ENCODE measurements at regions not wholly inside any gene's neighbourhood (a gene's known extent, or its start where the extent isn't known, plus 50 kb on each side); places are given as distances from the start of the nearest gene placed in this dataset.

GRCh38 chr2:19031642-19032041, 326.8 kb downstream of the OSR1 start:
- DNase-seq (ENCODE audit: low read depth): no peak
- TF ChIP-seq, protein P1, sequence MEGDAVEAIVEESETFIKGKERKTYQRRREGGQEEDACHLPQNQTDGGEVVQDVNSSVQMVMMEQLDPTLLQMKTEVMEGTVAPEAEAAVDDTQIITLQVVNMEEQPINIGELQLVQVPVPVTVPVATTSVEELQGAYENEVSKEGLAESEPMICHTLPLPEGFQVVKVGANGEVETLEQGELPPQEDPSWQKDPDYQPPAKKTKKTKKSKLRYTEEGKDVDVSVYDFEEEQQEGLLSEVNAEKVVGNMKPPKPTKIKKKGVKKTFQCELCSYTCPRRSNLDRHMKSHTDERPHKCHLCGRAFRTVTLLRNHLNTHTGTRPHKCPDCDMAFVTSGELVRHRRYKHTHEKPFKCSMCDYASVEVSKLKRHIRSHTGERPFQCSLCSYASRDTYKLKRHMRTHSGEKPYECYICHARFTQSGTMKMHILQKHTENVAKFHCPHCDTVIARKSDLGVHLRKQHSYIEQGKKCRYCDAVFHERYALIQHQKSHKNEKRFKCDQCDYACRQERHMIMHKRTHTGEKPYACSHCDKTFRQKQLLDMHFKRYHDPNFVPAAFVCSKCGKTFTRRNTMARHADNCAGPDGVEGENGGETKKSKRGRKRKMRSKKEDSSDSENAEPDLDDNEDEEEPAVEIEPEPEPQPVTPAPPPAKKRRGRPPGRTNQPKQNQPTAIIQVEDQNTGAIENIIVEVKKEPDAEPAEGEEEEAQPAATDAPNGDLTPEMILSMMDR (IDR thresholded peaks at IDR 0.05; ENCODE audit: control insufficient read depth, extremely low read depth, insufficient read depth): no peak
- H3K4me3 ChIP-seq (ENCODE audit: low read depth, low read length): no peak overlapping the region

DNA sequence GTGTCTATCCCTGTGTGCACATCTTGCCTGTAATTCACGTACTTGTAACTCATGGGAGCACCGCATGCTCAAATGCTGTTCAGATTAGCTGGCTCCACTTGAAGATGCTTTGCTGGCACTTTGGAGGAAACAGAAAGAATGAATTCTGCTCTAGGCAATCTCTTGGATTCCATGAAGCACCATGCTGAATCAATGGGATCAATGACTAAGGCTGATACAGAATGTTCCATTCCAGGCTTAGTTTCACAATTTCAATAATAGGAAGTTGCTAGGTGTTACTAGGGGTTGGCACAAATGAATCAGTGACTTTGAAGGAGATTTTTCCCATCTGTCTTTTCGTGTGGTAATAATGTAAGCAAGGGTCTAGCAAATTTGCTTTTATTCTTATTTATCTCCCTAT, 328.8 kb downstream of the OSR1 start:
- no peak overlapping the region for H3K4me3 ChIP-seq (ENCODE audit: low read depth, low read length)
- TF ChIP-seq, protein P1 (IDR thresholded peaks at IDR 0.05; ENCODE audit: control insufficient read depth, extremely low read depth, insufficient read depth): no peak
- no peak for DNase-seq (ENCODE audit: low read depth)

DNA sequence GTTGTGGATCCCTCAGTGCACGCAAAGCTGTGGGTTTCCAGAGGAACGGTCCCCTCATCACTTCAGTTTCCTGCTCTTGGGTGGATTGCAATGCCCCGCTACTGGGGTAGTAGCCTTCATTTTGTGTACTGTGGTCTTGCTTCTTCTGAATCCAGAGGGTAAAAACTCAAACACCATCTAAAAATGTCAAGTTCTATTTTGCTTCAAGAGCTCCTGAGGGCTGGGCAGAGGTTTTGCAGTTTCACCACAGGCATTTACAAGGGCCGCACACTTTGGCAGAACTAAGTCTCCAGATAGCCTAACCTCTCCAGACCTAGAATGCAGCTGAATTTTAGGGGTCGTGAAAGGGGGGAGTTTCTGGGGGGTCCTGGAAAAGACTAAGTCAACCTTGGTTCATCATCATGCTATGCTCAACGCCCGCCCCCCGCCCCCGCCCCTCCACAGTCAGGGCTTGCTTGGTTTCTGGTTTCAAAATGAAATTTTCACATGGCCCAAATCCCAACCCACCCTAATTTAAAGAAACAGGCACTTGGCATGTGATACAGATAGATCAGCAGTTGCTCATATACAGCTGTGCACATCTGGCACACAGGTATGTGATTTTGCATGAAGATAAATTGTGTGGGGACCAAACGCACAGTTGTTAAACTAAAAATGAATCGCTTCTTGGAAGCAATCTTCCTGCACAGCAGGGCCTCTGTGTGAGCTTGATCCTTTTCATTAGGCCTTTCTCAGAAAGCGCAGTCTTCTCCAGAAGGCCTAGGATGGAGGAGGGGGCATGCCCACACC, 329.6 kb downstream of the OSR1 start:
- TF ChIP-seq, protein P1 (IDR thresholded peaks at IDR 0.05; ENCODE audit: control insufficient read depth, extremely low read depth, insufficient read depth): no peak
- no peak for DNase-seq (ENCODE audit: low read depth)
- H3K4me3 ChIP-seq (ENCODE audit: low read depth, low read length): no peak overlapping the region

DNA sequence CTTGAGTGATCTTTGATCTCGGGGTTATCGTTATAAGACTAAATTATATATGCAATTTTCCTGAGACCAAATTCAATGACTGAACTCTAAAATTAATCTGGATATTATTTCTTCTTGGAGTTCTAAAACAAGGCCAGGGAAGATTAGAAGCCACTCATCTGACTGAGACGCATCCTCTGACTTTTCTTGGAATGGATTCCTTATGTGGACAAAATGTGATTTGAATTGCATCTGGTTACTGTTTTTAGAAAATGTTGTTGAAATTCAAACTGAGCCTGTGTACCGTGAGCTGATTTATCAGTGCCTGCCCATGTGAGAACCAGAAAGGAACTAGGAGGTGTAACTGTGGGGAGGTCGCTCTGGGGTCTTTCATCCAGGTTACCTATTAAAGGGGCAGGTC, 330.8 kb downstream of the OSR1 start:
- no peak for DNase-seq (ENCODE audit: low read depth)
- no peak overlapping the region for H3K4me3 ChIP-seq (ENCODE audit: low read depth, low read length)
- TF ChIP-seq, protein P1 (IDR thresholded peaks at IDR 0.05; ENCODE audit: control insufficient read depth, extremely low read depth, insufficient read depth): no peak

DNA sequence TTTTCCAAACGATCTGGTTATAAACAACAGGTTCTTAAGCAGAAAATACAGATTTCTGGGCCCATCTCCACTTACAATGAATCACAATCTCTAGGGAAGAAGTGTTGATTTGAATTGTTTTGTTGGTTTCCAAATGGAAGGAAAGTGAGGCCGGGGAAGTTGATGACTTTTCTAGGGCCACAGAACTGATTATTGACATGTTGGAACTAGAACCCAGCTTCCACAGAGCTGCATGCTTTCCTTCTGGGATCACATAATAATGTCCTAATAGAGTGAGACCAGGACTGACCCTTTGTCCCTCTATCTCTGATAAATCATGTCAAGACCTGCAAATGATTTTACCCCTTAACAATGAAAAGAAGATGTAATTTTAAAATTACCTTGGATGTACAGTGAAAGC, 332.2 kb downstream of the OSR1 start:
- TF ChIP-seq, protein P1 (IDR thresholded peaks at IDR 0.05; ENCODE audit: control insufficient read depth, extremely low read depth, insufficient read depth): no peak
- DNase-seq (ENCODE audit: low read depth): no peak
- no peak overlapping the region for H3K4me3 ChIP-seq (ENCODE audit: low read depth, low read length)

GRCh38 chr2:19022334-19022733, 336.1 kb downstream of the OSR1 start:
- DNase-seq (ENCODE audit: low read depth): no peak
- TF ChIP-seq, protein P1 (IDR thresholded peaks at IDR 0.05; ENCODE audit: control insufficient read depth, extremely low read depth, insufficient read depth): no peak
- H3K4me3 ChIP-seq (ENCODE audit: low read depth, low read length): no peak overlapping the region

GRCh38 chr2:19021721-19022120, 336.7 kb downstream of the OSR1 start:
- no peak for DNase-seq (ENCODE audit: low read depth)
- TF ChIP-seq, protein P1 (IDR thresholded peaks at IDR 0.05; ENCODE audit: control insufficient read depth, extremely low read depth, insufficient read depth): no peak
- no peak overlapping the region for H3K4me3 ChIP-seq (ENCODE audit: low read depth, low read length)
